B cell (primary cell): ENCODE measurements at regions not wholly inside any gene's neighbourhood (a gene's known extent, or its start where the extent isn't known, plus 50 kb on each side); places are given as distances from the start of the nearest gene placed in this dataset.

Experiments used
- ATAC-seq: fragments of 200-7000 bp; cut with Tn5 transposase; one replicate; pipeline ENCODE4 v1.10.0; 2021; ENCODE audit warnings: low read depth, mild to moderate bottlenecking, moderate number of reproducible peaks, moderate library complexity
- CTCF ChIA-PET: fragments of 350-600 bp; sonication (Branson Sonifier 250); formaldehyde crosslinking; loops from one replicate; lab custom pipeline; 2021; ENCODE audit warnings: antibody characterized with exemption, inconsistent platforms; lab: Charles Lee
- POLR2A ChIA-PET: fragments of 350-600 bp; sonication (Branson Sonifier 250); formaldehyde crosslinking; loops from one replicate; lab custom pipeline; 2021; ENCODE audit warnings: antibody characterized with exemption; lab: Charles Lee
- DNase-seq: peaks from one replicate; pipeline ENCODE4 v3.0.0; 2013
- H2AFZ ChIP-seq: 2 replicates; pipeline ENCODE4 v1.6.1; 2012; ENCODE audit warnings: mild to moderate bottlenecking, low read depth, low read length; ENCODE audit not compliant: insufficient read depth, poor library complexity, severe bottlenecking
- H3K27ac ChIP-seq, 2 donors: 1 replicate in 1 of 2; 2 replicates in 1 of 2; pipeline ENCODE4 v1.5.1; 2012 to 2013; ENCODE audit warnings: low read length in 2 of 2, mild to moderate bottlenecking in 2 of 2, moderate library complexity in 1 of 2
- H3K27me3 ChIP-seq, 4 experiments: fragments of 200-600 bp in 1 of 4; sonication (generic) in 1 of 4; replicated peaks in 1 of 4; 1 replicate in 2 of 4; 2 replicates in 2 of 4; pipeline versions ENCODE4 v1.6.1 to v1.7.0; 2013 to 2016; ENCODE audit warnings: low read length in 3 of 4, mild to moderate bottlenecking in 2 of 4, mixed read lengths in 1 of 4, moderate library complexity in 1 of 4; ENCODE audit not compliant: insufficient read depth in 4 of 4, control insufficient read depth in 3 of 4; ENCODE audit errors: control extremely low read depth in 1 of 4
- H3K36me3 ChIP-seq, 2 experiments: replicated peaks in 1 of 2; 1 replicate in 1 of 2; 2 replicates in 1 of 2; pipeline versions ENCODE4 v1.6.1 to v1.7.1; 2013; ENCODE audit warnings: low read length in 1 of 2; ENCODE audit not compliant: insufficient read depth in 2 of 2, control insufficient read depth in 1 of 2; ENCODE audit errors: control extremely low read depth in 1 of 2, extremely low read depth in 1 of 2
- H3K4me1 ChIP-seq, 2 donors: fragments of 200-600 bp in 1 of 2; sonication (generic) in 1 of 2; 1 replicate in 1 of 2; 2 replicates in 1 of 2; pipeline versions ENCODE4 v1.5.1 to v1.6.1; 2013 to 2017; ENCODE audit warnings: low read length in 2 of 2; ENCODE audit not compliant: control insufficient read depth in 2 of 2, insufficient read depth in 2 of 2
- H3K4me2 ChIP-seq: replicated peaks from 2 replicates; pipeline ENCODE3; 2012; ENCODE audit warnings: mild to moderate bottlenecking, low read depth, low read length; ENCODE audit not compliant: poor library complexity, severe bottlenecking
- H3K4me3 ChIP-seq, 5 experiments: fragments of 200-600 bp in 1 of 5; sonication (generic) in 1 of 5; 1 replicate in 3 of 5; 2 replicates in 2 of 5; pipeline versions ENCODE4 v1.5.1 to v1.7.0; 2011 to 2016; ENCODE audit warnings: low read length in 4 of 5, mild to moderate bottlenecking in 4 of 5, low read depth in 2 of 5, control low read depth in 1 of 5, moderate library complexity in 1 of 5; ENCODE audit not compliant: insufficient read depth in 1 of 5; ENCODE audit errors: control extremely low read depth in 1 of 5, extremely low read depth in 1 of 5
- H3K79me2 ChIP-seq: fragments of 200-600 bp; sonication (generic); one replicate; pipeline ENCODE4 v1.6.0; 2016; ENCODE audit warnings: low read length; ENCODE audit not compliant: control insufficient read depth, insufficient read depth
- H3K9ac ChIP-seq: fragments of 200-600 bp; sonication (generic); 2 replicates; pipeline ENCODE4 v1.6.1; 2017; ENCODE audit warnings: mild to moderate bottlenecking, low read length, moderate library complexity
- H3K9me3 ChIP-seq, 3 donors: one replicate each; pipeline versions ENCODE4 v1.6.1 to v1.7.1; 2013; ENCODE audit warnings: low read length in 2 of 3; ENCODE audit not compliant: control insufficient read depth in 2 of 3, insufficient read depth in 1 of 3; ENCODE audit errors: control extremely low read depth in 1 of 3
- H4K20me1 ChIP-seq: 2 replicates; pipeline ENCODE4 v1.6.0; 2012; ENCODE audit warnings: mild to moderate bottlenecking, low read length; ENCODE audit not compliant: insufficient read depth, control insufficient read depth, poor library complexity, severe bottlenecking
- H3K27ac Mint-ChIP-seq: one replicate; pipeline ENCODE4 v1.8.0; 2021; ENCODE audit warnings: mixed read lengths
- H3K27me3 Mint-ChIP-seq: one replicate; pipeline ENCODE4 v1.8.0; 2021; ENCODE audit warnings: mixed read lengths
- H3K4me1 Mint-ChIP-seq: one replicate; pipeline ENCODE4 v1.8.0; 2021; ENCODE audit warnings: mixed read lengths
- H3K4me3 Mint-ChIP-seq: one replicate; pipeline ENCODE4 v1.8.0; 2021; ENCODE audit warnings: mixed read lengths
- H3K9me3 Mint-ChIP-seq: one replicate; pipeline ENCODE4 v1.8.0; 2022; ENCODE audit warnings: mixed read lengths; ENCODE audit not compliant: insufficient read depth
- CTCF ChIP-seq: fragments of 200-600 bp; IDR thresholded peaks from one replicate; pipeline ENCODE4 v1.8.0; 2022; ENCODE audit warnings: antibody characterized with exemption, mild to moderate bottlenecking
- EZH2 ChIP-seq: IDR thresholded peaks from 2 replicates; pipeline ENCODE4 v1.6.1; 2012; ENCODE audit warnings: borderline replicate concordance, low read depth, mild to moderate bottlenecking, moderate library complexity, low read length; ENCODE audit not compliant: insufficient read depth, poor library complexity, severe bottlenecking
- WGBS: methylation state at CpG from one replicate; pipeline ENCODE4 v1.1.5; 2013; ENCODE audit warnings: missing lambda C conversion rate; ENCODE audit not compliant: insufficient coverage; 5-methylcytosine and 5-hydroxymethylcytosine counted together
- intact Hi-C: fragments of 100-400 bp; cut with micrococcal nuclease; formaldehyde crosslinking; loops from one replicate; pipeline ENCODE4 v1.10.0; 2022

GRCh38 chr4:8702516-8703400 lies 110.2 kb downstream of the CPZ start:
- no peaks in the 10 kb centered on the region for H3K27me3 ChIP-seq
- no peak overlapping the region for H3K4me2 ChIP-seq
- no peaks in the 10 kb centered on the region for H3K79me2 ChIP-seq
- CTCF ChIA-PET = no interaction called here
- Mint-ChIP-seq H3K4me1 (no peaks in the 10 kb centered on the region), H3K27ac (no peak overlapping the region), H3K4me3 (no peak overlapping the region), H3K27me3 (peaks cover 7% of the 10 kb centered on the region), H3K9me3 (no peaks in the 10 kb centered on the region)
- no peak overlapping the region for H3K4me3 ChIP-seq
- DNase-seq = no peak
- H3K27ac ChIP-seq = no peak overlapping the region
- no peak overlapping the region for H3K9ac ChIP-seq
- H2AFZ ChIP-seq = no peak overlapping the region
- 74% methylated on average over 12 of the region's 15 CpGs for WGBS
- H4K20me1 ChIP-seq = no peaks in the 10 kb centered on the region
- H3K9me3 ChIP-seq = peaks cover 0 to 21% (median 0%) of the 10 kb centered on the region in 3 donors
- TF ChIP-seq EZH2 = no peak
- no peak for ATAC-seq
- no peaks in the 10 kb centered on the region for H3K4me1 ChIP-seq
- intact Hi-C loops = no loop called here
- H3K36me3 ChIP-seq = no peaks in the 10 kb centered on the region
- POLR2A ChIA-PET = no interaction called here

DNA sequence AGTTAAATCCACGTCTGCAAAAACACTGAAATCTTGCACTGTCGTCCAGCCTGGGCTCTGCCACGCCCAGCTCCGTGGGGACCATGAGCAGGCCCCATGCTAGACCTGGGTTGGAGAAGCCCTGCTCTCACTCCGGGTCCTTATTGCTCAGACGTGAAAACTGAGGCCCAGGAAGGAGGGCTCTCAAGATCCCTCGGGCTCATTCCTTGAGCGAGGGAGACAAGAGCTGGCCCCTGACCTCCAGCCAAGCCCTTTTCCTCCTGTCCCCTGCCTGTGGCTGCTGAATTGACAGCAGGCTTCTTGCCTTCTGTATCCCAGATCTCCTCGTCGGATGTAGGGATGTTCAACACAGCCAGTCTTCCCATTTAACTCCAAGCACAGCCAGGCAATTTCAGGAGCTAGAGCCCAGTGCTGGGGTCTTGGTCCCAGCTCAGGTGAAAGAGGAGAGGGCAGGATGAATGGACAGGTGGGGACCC lies 109.5 kb downstream of the CPZ start:
- CTCF ChIA-PET = no interaction called here
- Histone ChIP-seq H4K20me1 (no peaks in the 10 kb centered on the region), H3K9ac (no peak overlapping the region), H3K4me1 (no peaks in the 10 kb centered on the region), H3K4me3 (no peak overlapping the region), H3K9me3 (peaks cover 0 to 24% (median 0%) of the 10 kb centered on the region in 3 donors), H3K79me2 (no peaks in the 10 kb centered on the region), H3K36me3 (no peaks in the 10 kb centered on the region), H3K27me3 (no peaks in the 10 kb centered on the region), H3K27ac (no peak overlapping the region), H2AFZ (no peak overlapping the region), H3K4me2 (no peak overlapping the region)
- Mint-ChIP-seq H3K27ac (no peak overlapping the region), H3K4me3 (no peak overlapping the region), H3K27me3 (peaks cover 10% of the 10 kb centered on the region), H3K9me3 (no peaks in the 10 kb centered on the region), H3K4me1 (no peaks in the 10 kb centered on the region)
- TF ChIP-seq CTCF = no peak
- no peak for TF ChIP-seq EZH2
- POLR2A ChIA-PET = no interaction called here
- DNase-seq = no peak
- no peak for ATAC-seq
- intact Hi-C loops = no loop called here
- 76% methylated on average over 10 of the region's 10 CpGs for WGBS
